ENCODE measurements at regions not wholly inside any gene's neighbourhood (a gene's known extent, or its start where the extent isn't known, plus 50 kb on each side); places are given as distances from the start of the nearest gene placed in this dataset.
"Not testable (repeated sequence)": the region's sequence is repeated elsewhere in the genome, so short reads cannot be mapped to it uniquely, and the experiment has no call there.

DNA sequence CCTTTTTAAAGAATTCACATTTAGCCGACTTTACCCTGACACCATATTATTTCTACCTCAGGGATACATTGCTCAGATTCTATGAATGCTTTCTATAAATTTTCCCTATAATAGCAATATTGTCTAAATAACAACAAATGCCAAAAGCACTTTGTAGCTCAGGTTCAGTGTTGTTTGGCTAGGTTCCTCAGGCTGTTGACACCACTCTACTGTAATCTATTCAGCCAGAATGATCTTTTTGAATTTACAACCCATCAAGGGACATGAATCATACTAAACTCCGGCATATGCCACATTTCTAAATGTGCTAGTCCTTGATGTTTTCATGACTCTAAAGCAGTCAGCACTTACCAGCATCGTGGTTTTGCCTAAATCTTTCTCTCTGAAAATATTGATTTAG lies 641.5 kb upstream of the CDH10 start:
- no peak for DNase-seq (ENCODE audit: low spot score)
- Mint-ChIP-seq H3K4me3 (ENCODE audit: unreplicated experiment) (no peak overlapping the region), H3K9me3 (ENCODE audit: unreplicated experiment) (no peaks in the 10 kb centered on the region), H3K36me3 (ENCODE audit: low read depth, unreplicated experiment) (no peaks in the 10 kb centered on the region), H3K4me1 (ENCODE audit: unreplicated experiment) (no peaks in the 10 kb centered on the region), H3K27me3 (ENCODE audit: unreplicated experiment) (no peaks in the 10 kb centered on the region), H3K27ac (ENCODE audit: unreplicated experiment) (no peak overlapping the region)
- TF ChIP-seq, protein P1, sequence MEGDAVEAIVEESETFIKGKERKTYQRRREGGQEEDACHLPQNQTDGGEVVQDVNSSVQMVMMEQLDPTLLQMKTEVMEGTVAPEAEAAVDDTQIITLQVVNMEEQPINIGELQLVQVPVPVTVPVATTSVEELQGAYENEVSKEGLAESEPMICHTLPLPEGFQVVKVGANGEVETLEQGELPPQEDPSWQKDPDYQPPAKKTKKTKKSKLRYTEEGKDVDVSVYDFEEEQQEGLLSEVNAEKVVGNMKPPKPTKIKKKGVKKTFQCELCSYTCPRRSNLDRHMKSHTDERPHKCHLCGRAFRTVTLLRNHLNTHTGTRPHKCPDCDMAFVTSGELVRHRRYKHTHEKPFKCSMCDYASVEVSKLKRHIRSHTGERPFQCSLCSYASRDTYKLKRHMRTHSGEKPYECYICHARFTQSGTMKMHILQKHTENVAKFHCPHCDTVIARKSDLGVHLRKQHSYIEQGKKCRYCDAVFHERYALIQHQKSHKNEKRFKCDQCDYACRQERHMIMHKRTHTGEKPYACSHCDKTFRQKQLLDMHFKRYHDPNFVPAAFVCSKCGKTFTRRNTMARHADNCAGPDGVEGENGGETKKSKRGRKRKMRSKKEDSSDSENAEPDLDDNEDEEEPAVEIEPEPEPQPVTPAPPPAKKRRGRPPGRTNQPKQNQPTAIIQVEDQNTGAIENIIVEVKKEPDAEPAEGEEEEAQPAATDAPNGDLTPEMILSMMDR (IDR thresholded peaks at IDR 0.05; ENCODE audit: unreplicated experiment), result no peak

DNA sequence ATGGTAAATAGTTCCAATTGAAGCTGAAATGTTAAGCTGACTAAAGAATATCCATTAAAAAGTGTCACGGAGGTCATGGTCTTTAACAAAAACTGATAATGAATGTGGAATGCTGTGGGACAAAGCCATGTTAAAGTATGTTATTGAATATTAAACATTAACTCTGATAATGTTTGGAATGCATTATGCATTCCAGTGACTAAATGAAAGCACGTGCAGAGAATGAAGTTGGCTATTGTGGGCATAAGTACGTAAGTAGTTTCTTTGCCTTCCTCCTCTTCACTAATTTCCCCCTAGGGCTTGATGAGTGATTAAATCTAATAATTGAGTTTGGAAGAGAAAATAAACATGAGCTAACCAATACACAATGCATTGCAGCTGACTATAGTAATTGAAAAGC lies 640.4 kb upstream of the CDH10 start:
- no peaks in the 10 kb centered on the region for H3K36me3 Mint-ChIP-seq (ENCODE audit: low read depth, unreplicated experiment)
- H3K4me1 Mint-ChIP-seq (ENCODE audit: unreplicated experiment), result no peaks in the 10 kb centered on the region
- TF ChIP-seq, protein P1 (IDR thresholded peaks at IDR 0.05; ENCODE audit: unreplicated experiment), result no peak
- no peaks in the 10 kb centered on the region for H3K9me3 Mint-ChIP-seq (ENCODE audit: unreplicated experiment)
- no peak overlapping the region for H3K4me3 Mint-ChIP-seq (ENCODE audit: unreplicated experiment)
- H3K27ac Mint-ChIP-seq (ENCODE audit: unreplicated experiment), result no peak overlapping the region
- DNase-seq (ENCODE audit: low spot score), result no peak
- H3K27me3 Mint-ChIP-seq (ENCODE audit: unreplicated experiment), result no peaks in the 10 kb centered on the region

DNA sequence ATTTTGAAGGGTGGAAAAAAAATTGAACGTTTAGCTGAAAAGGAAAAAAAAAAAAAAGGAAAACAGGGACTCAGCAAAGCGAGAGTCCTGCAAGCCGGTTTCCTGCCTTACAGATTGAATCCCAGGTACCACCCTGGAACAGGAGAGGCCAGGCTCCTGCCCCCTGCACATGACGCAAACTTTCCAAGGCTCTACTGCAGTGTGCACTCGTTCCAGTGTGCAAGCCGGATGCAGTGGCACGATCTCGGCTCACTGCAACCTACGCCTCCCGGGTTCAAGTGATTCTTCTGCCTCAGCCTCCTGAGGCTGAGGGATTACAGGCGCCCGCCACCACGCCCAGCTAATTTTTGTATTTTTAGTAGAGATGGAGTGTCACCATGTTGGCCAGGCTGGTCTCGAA lies 618.7 kb upstream of the CDH10 start:
- H3K36me3 Mint-ChIP-seq (ENCODE audit: low read depth, unreplicated experiment); H3K4me1 Mint-ChIP-seq (ENCODE audit: unreplicated experiment); H3K27me3 Mint-ChIP-seq (ENCODE audit: unreplicated experiment); H3K9me3 Mint-ChIP-seq (ENCODE audit: unreplicated experiment); H3K4me3 Mint-ChIP-seq (ENCODE audit: unreplicated experiment); DNase-seq (ENCODE audit: low spot score); H3K27ac Mint-ChIP-seq (ENCODE audit: unreplicated experiment): not testable (repeated sequence)

DNA sequence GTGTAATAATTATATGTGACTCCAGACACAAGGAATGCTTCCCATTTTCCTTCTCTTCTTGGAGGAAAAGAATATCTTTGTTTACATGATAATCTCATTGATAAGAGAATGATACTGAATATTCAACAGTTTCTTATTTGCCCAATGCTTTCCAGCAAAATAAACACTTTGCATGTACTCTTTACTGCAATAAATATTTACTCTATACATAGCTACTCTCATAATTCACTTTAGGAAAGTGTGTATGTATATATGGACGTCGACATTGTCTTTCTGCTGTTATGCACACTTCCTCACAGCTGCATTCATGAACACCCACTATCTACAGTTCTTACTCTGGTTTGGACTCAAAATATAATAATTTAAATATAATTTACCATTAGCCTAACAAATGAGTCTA lies 617.4 kb upstream of the CDH10 start:
- no peak for DNase-seq (ENCODE audit: low spot score)
- Mint-ChIP-seq H3K4me1 (ENCODE audit: unreplicated experiment) (no peaks in the 10 kb centered on the region), H3K36me3 (ENCODE audit: low read depth, unreplicated experiment) (no peaks in the 10 kb centered on the region), H3K27me3 (ENCODE audit: unreplicated experiment) (no peaks in the 10 kb centered on the region), H3K9me3 (ENCODE audit: unreplicated experiment) (no peaks in the 10 kb centered on the region), H3K4me3 (ENCODE audit: unreplicated experiment) (no peak overlapping the region), H3K27ac (ENCODE audit: unreplicated experiment) (no peak overlapping the region)
- TF ChIP-seq, protein P1 (IDR thresholded peaks at IDR 0.05; ENCODE audit: unreplicated experiment), result no peak

DNA sequence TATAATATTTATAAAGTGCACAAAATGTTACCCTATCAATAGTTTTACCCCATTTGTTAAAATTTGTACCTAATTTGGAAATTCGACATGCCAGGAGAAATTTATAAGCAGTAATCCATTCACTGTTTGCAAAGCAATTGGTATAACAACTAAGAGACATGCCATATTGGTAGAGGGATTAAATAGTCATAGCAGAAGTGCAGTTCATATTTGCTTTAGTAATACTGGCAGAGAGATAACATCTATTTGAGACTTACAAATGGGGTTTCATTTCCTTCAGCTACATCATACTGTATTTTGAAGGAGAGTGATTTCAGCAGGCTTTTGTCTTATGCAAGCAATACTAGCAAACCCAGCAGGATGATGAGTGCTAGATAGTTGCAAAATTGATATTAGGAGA lies 610.4 kb upstream of the CDH10 start:
- no peak for DNase-seq (ENCODE audit: low spot score)
- no peaks in the 10 kb centered on the region for H3K9me3 Mint-ChIP-seq (ENCODE audit: unreplicated experiment)
- no peak overlapping the region for H3K4me3 Mint-ChIP-seq (ENCODE audit: unreplicated experiment)
- no peaks in the 10 kb centered on the region for H3K27me3 Mint-ChIP-seq (ENCODE audit: unreplicated experiment)
- H3K4me1 Mint-ChIP-seq (ENCODE audit: unreplicated experiment), result peaks cover 2% of the 10 kb centered on the region
- no peaks in the 10 kb centered on the region for H3K36me3 Mint-ChIP-seq (ENCODE audit: low read depth, unreplicated experiment)
- no peak overlapping the region for H3K27ac Mint-ChIP-seq (ENCODE audit: unreplicated experiment)
- TF ChIP-seq, protein P1 (IDR thresholded peaks at IDR 0.05; ENCODE audit: unreplicated experiment), result no peak

DNA sequence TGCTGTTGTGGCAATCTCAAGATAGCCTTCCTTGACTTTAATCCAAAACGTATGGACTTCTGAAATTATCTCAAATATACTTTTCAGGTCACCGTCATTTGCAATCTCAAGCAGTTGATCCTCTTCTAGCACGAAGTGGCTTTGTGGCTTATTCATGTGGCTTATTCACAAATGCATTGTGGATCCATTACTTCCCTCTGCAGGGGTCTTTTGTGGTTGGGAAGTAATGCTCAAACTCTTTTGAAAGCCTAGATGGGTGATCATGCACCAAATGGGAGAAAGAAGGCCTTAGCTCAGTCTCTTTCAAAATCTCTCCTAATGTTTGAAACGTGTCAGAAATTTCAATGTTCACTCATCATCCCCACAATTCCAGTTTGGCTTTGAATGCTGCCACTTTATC lies 597.2 kb upstream of the CDH10 start:
- Mint-ChIP-seq H3K36me3 (ENCODE audit: low read depth, unreplicated experiment) (no peaks in the 10 kb centered on the region), H3K9me3 (ENCODE audit: unreplicated experiment) (no peaks in the 10 kb centered on the region), H3K4me3 (ENCODE audit: unreplicated experiment) (no peak overlapping the region), H3K27ac (ENCODE audit: unreplicated experiment) (no peak overlapping the region), H3K27me3 (ENCODE audit: unreplicated experiment) (no peaks in the 10 kb centered on the region), H3K4me1 (ENCODE audit: unreplicated experiment) (peaks cover 2% of the 10 kb centered on the region)
- no peak for DNase-seq (ENCODE audit: low spot score)
- TF ChIP-seq, protein P1 (IDR thresholded peaks at IDR 0.05; ENCODE audit: unreplicated experiment), result no peak

DNA sequence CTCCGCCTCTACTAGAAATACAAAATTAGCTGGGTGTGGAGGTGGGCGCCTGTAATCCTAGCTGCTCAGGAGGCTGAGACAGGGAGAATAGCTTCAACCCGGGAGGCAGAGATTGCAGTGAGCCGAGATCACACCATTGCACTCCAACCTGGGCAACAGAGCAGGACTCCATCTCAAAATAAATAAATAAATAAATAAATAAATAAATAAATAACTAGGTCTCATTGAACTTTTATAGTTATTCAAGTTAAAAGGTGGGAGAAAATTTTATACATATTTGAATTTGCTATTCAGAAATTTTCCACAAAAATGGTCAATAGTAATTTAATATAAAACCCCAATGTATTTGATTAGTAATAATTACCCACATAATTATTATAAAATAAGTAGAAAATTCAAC lies 593.9 kb upstream of the CDH10 start:
- not testable (repeated sequence) for H3K27me3 Mint-ChIP-seq (ENCODE audit: unreplicated experiment); H3K36me3 Mint-ChIP-seq (ENCODE audit: low read depth, unreplicated experiment); H3K27ac Mint-ChIP-seq (ENCODE audit: unreplicated experiment); H3K4me1 Mint-ChIP-seq (ENCODE audit: unreplicated experiment); DNase-seq (ENCODE audit: low spot score); H3K4me3 Mint-ChIP-seq (ENCODE audit: unreplicated experiment); H3K9me3 Mint-ChIP-seq (ENCODE audit: unreplicated experiment)
